NB4 (cell line): ENCODE measurements at regions not wholly inside any gene's neighbourhood (a gene's known extent, or its start where the extent isn't known, plus 50 kb on each side); places are given as distances from the start of the nearest gene placed in this dataset.

Experiments
- DNase-seq: peaks from one replicate; pipeline ENCODE4 v3.0.0; 2010; ENCODE audit warnings: low read depth
- H3K4me3 ChIP-seq: one replicate; pipeline ENCODE4 v1.5.1; 2011; ENCODE audit warnings: mild to moderate bottlenecking, low read depth, low read length, moderate library complexity
- MYC ChIP-seq: IDR thresholded peaks from 2 replicates; pipeline ENCODE4 v1.6.1; 2011; ENCODE audit warnings: low read depth, low read length
- POLR2A ChIP-seq: IDR thresholded peaks from 2 replicates; pipeline ENCODE4 v1.6.1; 2011; ENCODE audit warnings: mild to moderate bottlenecking; ENCODE audit not compliant: insufficient read length; ENCODE audit errors: extremely low read depth
- TF ChIP-seq, protein P1 (sequence below): IDR thresholded peaks from one replicate; pipeline ENCODE4 v1.5.1; 2012; ENCODE audit warnings: low read depth, low read length
- TF ChIP-seq, protein P2 (sequence below): IDR thresholded peaks from 2 replicates; pipeline ENCODE4 v1.6.1; 2011; ENCODE audit warnings: low read depth, low read length

DNA sequence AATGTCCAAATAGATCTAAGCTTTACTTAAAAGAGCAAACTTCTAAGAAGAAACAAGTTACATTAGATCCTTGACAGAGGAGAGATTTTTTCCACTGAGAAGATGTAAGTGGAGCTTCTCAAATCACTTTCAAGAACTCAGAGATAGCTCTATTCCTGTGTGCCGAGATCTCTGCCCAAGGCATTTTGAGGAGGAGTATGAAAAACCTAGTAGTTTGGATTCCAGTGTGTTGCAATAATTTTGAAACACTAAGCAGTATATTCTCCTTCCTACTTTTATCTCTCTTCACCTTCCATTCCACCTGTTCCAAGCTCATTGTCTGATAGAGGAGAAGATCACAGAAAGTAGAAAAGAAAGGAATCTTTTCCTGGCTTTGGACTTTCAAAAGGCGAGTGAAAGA is 192.0 kb upstream of the TANK start:
- TF ChIP-seq, protein P1, sequence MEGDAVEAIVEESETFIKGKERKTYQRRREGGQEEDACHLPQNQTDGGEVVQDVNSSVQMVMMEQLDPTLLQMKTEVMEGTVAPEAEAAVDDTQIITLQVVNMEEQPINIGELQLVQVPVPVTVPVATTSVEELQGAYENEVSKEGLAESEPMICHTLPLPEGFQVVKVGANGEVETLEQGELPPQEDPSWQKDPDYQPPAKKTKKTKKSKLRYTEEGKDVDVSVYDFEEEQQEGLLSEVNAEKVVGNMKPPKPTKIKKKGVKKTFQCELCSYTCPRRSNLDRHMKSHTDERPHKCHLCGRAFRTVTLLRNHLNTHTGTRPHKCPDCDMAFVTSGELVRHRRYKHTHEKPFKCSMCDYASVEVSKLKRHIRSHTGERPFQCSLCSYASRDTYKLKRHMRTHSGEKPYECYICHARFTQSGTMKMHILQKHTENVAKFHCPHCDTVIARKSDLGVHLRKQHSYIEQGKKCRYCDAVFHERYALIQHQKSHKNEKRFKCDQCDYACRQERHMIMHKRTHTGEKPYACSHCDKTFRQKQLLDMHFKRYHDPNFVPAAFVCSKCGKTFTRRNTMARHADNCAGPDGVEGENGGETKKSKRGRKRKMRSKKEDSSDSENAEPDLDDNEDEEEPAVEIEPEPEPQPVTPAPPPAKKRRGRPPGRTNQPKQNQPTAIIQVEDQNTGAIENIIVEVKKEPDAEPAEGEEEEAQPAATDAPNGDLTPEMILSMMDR = no peak
- TF ChIP-seq MYC (no peak), POLR2A (no peak)
- TF ChIP-seq, protein P2, sequence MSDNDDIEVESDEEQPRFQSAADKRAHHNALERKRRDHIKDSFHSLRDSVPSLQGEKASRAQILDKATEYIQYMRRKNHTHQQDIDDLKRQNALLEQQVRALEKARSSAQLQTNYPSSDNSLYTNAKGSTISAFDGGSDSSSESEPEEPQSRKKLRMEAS = no peak
- no peak overlapping the region for H3K4me3 ChIP-seq
- no peak for DNase-seq

GRCh38 chr2:160970052-160970965 is 189.9 kb upstream of the TANK start:
- H3K4me3 ChIP-seq = no peak overlapping the region
- TF ChIP-seq, protein P1 = peak; percentile 51
- TF ChIP-seq, protein P2 = no peak
- peak; percentile 47 for DNase-seq

- DNase-seq = no peak
- TF ChIP-seq, protein P1 = no peak
- TF ChIP-seq, protein P2 = no peak
- TF ChIP-seq POLR2A = no peak
- TF ChIP-seq MYC = no peak
- H3K4me3 ChIP-seq = no peak overlapping the region
These were observed 186.2 kb upstream of the TANK start for GRCh38 chr2:160973991-160974390.

GRCh38 chr2:160974803-160975202 is 185.4 kb upstream of the TANK start:
- TF ChIP-seq, protein P1 = no peak
- TF ChIP-seq POLR2A (no peak), MYC (no peak)
- TF ChIP-seq, protein P2 = no peak
- DNase-seq = no peak
- no peak overlapping the region for H3K4me3 ChIP-seq

DNA sequence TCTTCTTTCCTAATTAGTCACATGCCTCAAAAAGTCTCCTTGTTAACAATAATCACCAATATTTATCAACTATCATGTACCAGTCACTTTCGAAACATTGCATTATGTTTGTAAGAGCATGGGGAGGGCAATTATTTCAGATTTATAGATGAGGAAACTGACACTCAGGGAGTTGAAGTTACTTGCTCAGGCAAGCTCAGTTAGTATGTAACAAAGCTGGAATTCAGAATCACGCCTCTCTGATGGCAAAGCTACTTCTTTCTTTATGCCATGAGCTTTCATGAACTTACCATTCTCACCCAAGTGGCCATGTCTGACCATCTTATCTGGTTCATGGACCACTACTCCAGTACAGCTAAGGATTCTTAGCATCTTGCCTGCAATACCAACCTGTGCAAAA is 183.4 kb upstream of the TANK start:
- TF ChIP-seq, protein P1 = no peak
- TF ChIP-seq, protein P2 = no peak
- TF ChIP-seq POLR2A = no peak
- no peak for TF ChIP-seq MYC
- no peak for DNase-seq

GRCh38 chr2:160977376-160977775 is 182.9 kb upstream of the TANK start:
- no peak for DNase-seq
- TF ChIP-seq POLR2A = no peak
- TF ChIP-seq, protein P2 = no peak
- TF ChIP-seq, protein P1 = no peak
- TF ChIP-seq MYC = no peak
- H3K4me3 ChIP-seq = no peak overlapping the region

More for the DNA sequence above, 183.4 kb upstream of the TANK start:
- no peak overlapping the region for H3K4me3 ChIP-seq
